CD14-positive monocyte (primary cell): ENCODE measurements at regions not wholly inside any gene's neighbourhood (a gene's known extent, or its start where the extent isn't known, plus 50 kb on each side); places are given as distances from the start of the nearest gene placed in this dataset.

Experiments used
- DNase-seq, 3 donors: peaks; one replicate each; pipeline ENCODE4 v3.0.0-alpha.2; 2011 to 2022
- H2AFZ ChIP-seq: 2 replicates; pipeline ENCODE4 v1.6.0; 2012; ENCODE audit warnings: mild to moderate bottlenecking, low read depth, low read length, inconsistent platforms; ENCODE audit not compliant: insufficient read depth, poor library complexity, severe bottlenecking
- H3K27ac ChIP-seq, 2 donors: 1 replicate in 1 of 2; 2 replicates in 1 of 2; pipeline ENCODE4 v1.5.1; 2012 to 2013; ENCODE audit warnings: low read length in 2 of 2, control low read depth in 1 of 2, inconsistent platforms in 1 of 2, low read depth in 1 of 2, mild to moderate bottlenecking in 1 of 2
- H3K27me3 ChIP-seq, 2 donors: one replicate each; pipeline versions ENCODE4 v1.6.0 to v1.6.1; 2011 to 2013; ENCODE audit warnings: low read length in 2 of 2; ENCODE audit not compliant: control insufficient read depth in 2 of 2, insufficient read depth in 2 of 2
- H3K36me3 ChIP-seq, 2 donors: replicated peaks in 1 of 2; 1 replicate in 1 of 2; 2 replicates in 1 of 2; pipeline versions ENCODE4 v1.5.1 to v1.6.1; 2012 to 2013; ENCODE audit warnings: low read length in 2 of 2, control low read depth in 1 of 2, inconsistent platforms in 1 of 2, mild to moderate bottlenecking in 1 of 2; ENCODE audit not compliant: insufficient read depth in 2 of 2, control insufficient read depth in 1 of 2
- H3K4me1 ChIP-seq, 2 donors: 1 replicate in 1 of 2; 2 replicates in 1 of 2; pipeline versions ENCODE4 v1.5.1 to v1.6.1; 2012 to 2013; ENCODE audit warnings: low read length in 2 of 2, control low read depth in 1 of 2, inconsistent platforms in 1 of 2, mild to moderate bottlenecking in 1 of 2, moderate library complexity in 1 of 2; ENCODE audit not compliant: insufficient read depth in 2 of 2, control insufficient read depth in 1 of 2
- H3K4me2 ChIP-seq: replicated peaks from 2 replicates; pipeline ENCODE3; 2012; ENCODE audit warnings: low read length, moderate library complexity, mild to moderate bottlenecking; ENCODE audit not compliant: poor library complexity, severe bottlenecking; ENCODE audit errors: extremely low read depth
- H3K4me3 ChIP-seq, 3 experiments: fragments of 200-600 bp in 1 of 3; sonication (generic) in 1 of 3; replicated peaks in 1 of 3; 1 replicate in 2 of 3; 2 replicates in 1 of 3; pipeline ENCODE4 v1.5.1; 2011 to 2013; ENCODE audit warnings: low read length in 3 of 3, mild to moderate bottlenecking in 3 of 3, control low read depth in 2 of 3, low read depth in 2 of 3, inconsistent platforms in 1 of 3, moderate library complexity in 1 of 3
- H3K79me2 ChIP-seq: 2 replicates; pipeline ENCODE4 v1.6.0; 2012; ENCODE audit warnings: mild to moderate bottlenecking, control low read depth, inconsistent platforms, low read length, moderate library complexity; ENCODE audit not compliant: insufficient read depth
- H3K9ac ChIP-seq: 2 replicates; pipeline ENCODE4 v1.6.0; 2017; ENCODE audit warnings: low read length, mild to moderate bottlenecking; ENCODE audit not compliant: insufficient read depth, poor library complexity, severe bottlenecking
- H3K9me3 ChIP-seq, 2 donors: replicated peaks in 1 of 2; 1 replicate in 1 of 2; 2 replicates in 1 of 2; pipeline versions ENCODE4 v1.5.1 to v1.6.1; 2012 to 2013; ENCODE audit warnings: low read length in 2 of 2, control low read depth in 1 of 2; ENCODE audit not compliant: control insufficient read depth in 1 of 2, insufficient read depth in 1 of 2
- H4K20me1 ChIP-seq: 2 replicates; pipeline ENCODE4 v1.6.0; 2012; ENCODE audit warnings: mild to moderate bottlenecking, low read length, control low read depth, moderate library complexity; ENCODE audit not compliant: insufficient read depth
- H3K27ac Mint-ChIP-seq, 7 donors: one replicate each; pipeline ENCODE4 v1.8.0; 2020; ENCODE audit warnings: mild to moderate bottlenecking in 7 of 7, mixed read lengths in 7 of 7, moderate library complexity in 6 of 7, inconsistent platforms in 2 of 7
- H3K27me3 Mint-ChIP-seq, 3 donors: one replicate each; pipeline ENCODE4 v1.8.0; 2021 to 2022; ENCODE audit warnings: low read depth in 3 of 3, mild to moderate bottlenecking in 3 of 3, mixed read lengths in 3 of 3, moderate library complexity in 3 of 3, inconsistent platforms in 1 of 3
- H3K36me3 Mint-ChIP-seq, 2 donors: one replicate each; pipeline ENCODE4 v1.8.0; 2020; ENCODE audit warnings: mixed read lengths in 2 of 2, inconsistent platforms in 1 of 2, mild to moderate bottlenecking in 1 of 2
- H3K4me1 Mint-ChIP-seq: one replicate; pipeline ENCODE4 v1.8.0; 2020; ENCODE audit warnings: mild to moderate bottlenecking, mixed read lengths
- H3K4me3 Mint-ChIP-seq, 2 donors: one replicate each; pipeline ENCODE4 v1.8.0; 2020; ENCODE audit warnings: mild to moderate bottlenecking in 2 of 2, mixed read lengths in 2 of 2, moderate library complexity in 1 of 2
- H3K9me3 Mint-ChIP-seq, 7 donors: one replicate each; pipeline ENCODE4 v1.8.0; 2020 to 2022; ENCODE audit warnings: mixed read lengths in 7 of 7, mild to moderate bottlenecking in 6 of 7, moderate library complexity in 6 of 7, inconsistent platforms in 2 of 7
- CTCF ChIP-seq: fragments of 200-600 bp; IDR thresholded peaks from one replicate; pipeline ENCODE4 v1.8.0; 2022; ENCODE audit warnings: antibody characterized with exemption, mild to moderate bottlenecking
- WGBS: methylation state at CpG from one replicate; pipeline ENCODE4 v1.1.5; 2013; ENCODE audit warnings: missing lambda C conversion rate; ENCODE audit not compliant: insufficient coverage; 5-methylcytosine and 5-hydroxymethylcytosine counted together
- intact Hi-C, 2 donors: fragments of 100-400 bp; cut with micrococcal nuclease; formaldehyde crosslinking; loops; one replicate each; pipeline versions ENCODE4 v1.15.0 to v1.15.1; 2023

GRCh38 chr9:13904746-13905145, 409.2 kb downstream of the NFIB start:
- no peak overlapping the region for H3K4me3 Mint-ChIP-seq
- no peak overlapping the region for H3K27ac Mint-ChIP-seq
- peaks cover 0 to 8% (median 3%) of the 10 kb centered on the region in 7 donors for H3K9me3 Mint-ChIP-seq

GRCh38 chr9:13904311-13904710, 409.6 kb downstream of the NFIB start:
- H3K4me3 ChIP-seq: no peak overlapping the region
- no peak overlapping the region for H3K4me2 ChIP-seq
- peaks cover 0 to 8% (median 2%) of the 10 kb centered on the region in 7 donors for H3K9me3 Mint-ChIP-seq
- no peak overlapping the region for H2AFZ ChIP-seq
- WGBS: no CpG with 5 or more reads among the region's 4 CpGs
- H4K20me1 ChIP-seq: no peaks in the 10 kb centered on the region
- DNase-seq: no peak
- H3K27me3 ChIP-seq: no peaks in the 10 kb centered on the region
- H3K4me1 ChIP-seq: no peaks in the 10 kb centered on the region
- H3K4me3 Mint-ChIP-seq: no peak overlapping the region
- H3K79me2 ChIP-seq: no peaks in the 10 kb centered on the region
- H3K9ac ChIP-seq: no peak overlapping the region
- H3K36me3 ChIP-seq: no peaks in the 10 kb centered on the region
- no peaks in the 10 kb centered on the region for H3K36me3 Mint-ChIP-seq
- TF ChIP-seq CTCF: no peak
- H3K9me3 ChIP-seq: no peaks in the 10 kb centered on the region
- H3K27ac Mint-ChIP-seq: no peak overlapping the region
- no peak overlapping the region for H3K27ac ChIP-seq
- no peaks in the 10 kb centered on the region for H3K4me1 Mint-ChIP-seq
- no peaks in the 10 kb centered on the region for H3K27me3 Mint-ChIP-seq
- intact Hi-C loops: no loop called here

More at GRCh38 chr9:13904746-13905145, 409.2 kb downstream of the NFIB start:
- H3K4me3 ChIP-seq: no peak overlapping the region
- H2AFZ ChIP-seq: no peak overlapping the region
- no peaks in the 10 kb centered on the region for H3K36me3 ChIP-seq
- no peak overlapping the region for H3K9ac ChIP-seq
- H3K79me2 ChIP-seq: no peaks in the 10 kb centered on the region
- DNase-seq: no peak
- H3K36me3 Mint-ChIP-seq: no peaks in the 10 kb centered on the region
- no peaks in the 10 kb centered on the region for H3K9me3 ChIP-seq
- H3K27me3 Mint-ChIP-seq: no peaks in the 10 kb centered on the region
- no peaks in the 10 kb centered on the region for H3K27me3 ChIP-seq
- H4K20me1 ChIP-seq: no peaks in the 10 kb centered on the region
- H3K4me1 Mint-ChIP-seq: no peaks in the 10 kb centered on the region
- no peak overlapping the region for H3K27ac ChIP-seq
- H3K4me1 ChIP-seq: no peaks in the 10 kb centered on the region
- no peak for TF ChIP-seq CTCF
- H3K4me2 ChIP-seq: no peak overlapping the region
- intact Hi-C loops: no loop called here
